ENCODE measurements at regions not wholly inside any gene's neighbourhood (a gene's known extent, or its start where the extent isn't known, plus 50 kb on each side); places are given as distances from the start of the nearest gene placed in this dataset.

GRCh38 chr15:94845390-94845716 lies 614.0 kb downstream of the MCTP2 start:
- TF ChIP-seq CTCF (IDR thresholded peaks at IDR 0.05; ENCODE audit: low read length) (no peak), EZH2 (optimal IDR thresholded peaks at IDR 0.05; ENCODE audit: low read depth, low read length) (no peak)

Data from MM.1S (cell line).